Transverse colon (tissue), 4 donors: ENCODE measurements at regions not wholly inside any gene's neighbourhood (a gene's known extent, or its start where the extent isn't known, plus 50 kb on each side); places are given as distances from the start of the nearest gene placed in this dataset.

ENCODE experiments used
- CTCF ChIP-seq, 5 experiments: fragments of 200-600 bp in 3 of 5; fragments of 450-650 bp in 2 of 5; sonication (generic) in 3 of 5; IDR thresholded peaks; 1 replicate in 2 of 5; 2 replicates in 3 of 5; pipeline ENCODE4 v1.5.1; 2016 to 2017; ENCODE audit warnings: antibody characterized with exemption in 5 of 5, inconsistent platforms in 3 of 5, mild to moderate bottlenecking in 2 of 5, moderate library complexity in 1 of 5
- POLR2AphosphoS5 ChIP-seq, 3 donors: sonication (generic); formaldehyde crosslinking; IDR thresholded peaks; one replicate each; pipeline ENCODE4 v1.6.1; 2016; ENCODE audit warnings: antibody characterized with exemption in 3 of 3

- TF ChIP-seq POLR2AphosphoS5 (IDR thresholded peaks at IDR 0.05) (no peak), CTCF (IDR thresholded peaks at IDR 0.05) (no peak)
Observed at GRCh38 chr3:56985460-56985859, 75.0 kb upstream of the SPATA12 start.
